HG03097 (cell line): ENCODE measurements at regions not wholly inside any gene's neighbourhood (a gene's known extent, or its start where the extent isn't known, plus 50 kb on each side); places are given as distances from the start of the nearest gene placed in this dataset.

ENCODE experiments used
- ATAC-seq: cut with Tn5 transposase; IDR thresholded peaks from one replicate; pipeline ENCODE4 v1.9.1; 2021; ENCODE audit not compliant: unreplicated experiment, low FRiP score

DNA sequence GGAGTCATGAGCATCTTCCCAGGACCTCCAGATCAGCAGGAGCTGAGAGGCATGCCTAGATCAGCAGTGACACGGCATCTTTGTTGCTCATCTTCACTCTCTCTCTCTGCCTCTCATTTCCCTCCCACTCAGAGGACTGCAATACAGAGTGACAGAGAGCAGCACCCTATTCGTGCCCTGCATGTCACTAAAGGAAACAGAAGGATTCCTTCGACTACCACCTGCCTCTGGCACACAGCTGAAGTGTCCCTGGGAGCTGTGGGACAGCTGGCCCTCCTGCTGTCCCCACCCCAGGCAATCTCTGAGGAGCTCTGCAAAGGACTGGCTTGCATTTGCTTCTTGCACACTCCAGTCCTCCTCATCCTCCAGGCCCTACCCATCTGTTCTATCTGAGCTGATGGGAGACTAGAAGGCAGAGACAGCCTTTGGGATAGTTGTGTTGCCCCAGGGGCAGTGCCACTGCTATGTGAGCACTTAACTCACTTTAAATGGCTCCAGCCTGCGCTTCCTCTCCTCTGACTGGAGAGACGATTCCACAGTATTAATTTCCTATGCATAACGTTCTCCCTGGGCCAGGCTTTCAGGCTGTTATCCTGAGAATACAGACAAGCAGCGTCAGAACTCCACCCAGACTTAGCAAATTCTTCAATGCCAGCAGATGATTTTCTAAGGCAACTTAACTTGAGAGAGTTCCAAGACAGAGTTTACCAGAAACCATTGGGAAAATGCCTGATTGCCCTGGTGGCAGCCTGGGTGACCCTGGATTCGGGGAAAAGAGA is 167.6 kb upstream of the MAP1B start:
- no peak for ATAC-seq

- ATAC-seq = no peak
Measured at GRCh38 chr5:71943874-71944273, 163.4 kb upstream of the MAP1B start.

DNA sequence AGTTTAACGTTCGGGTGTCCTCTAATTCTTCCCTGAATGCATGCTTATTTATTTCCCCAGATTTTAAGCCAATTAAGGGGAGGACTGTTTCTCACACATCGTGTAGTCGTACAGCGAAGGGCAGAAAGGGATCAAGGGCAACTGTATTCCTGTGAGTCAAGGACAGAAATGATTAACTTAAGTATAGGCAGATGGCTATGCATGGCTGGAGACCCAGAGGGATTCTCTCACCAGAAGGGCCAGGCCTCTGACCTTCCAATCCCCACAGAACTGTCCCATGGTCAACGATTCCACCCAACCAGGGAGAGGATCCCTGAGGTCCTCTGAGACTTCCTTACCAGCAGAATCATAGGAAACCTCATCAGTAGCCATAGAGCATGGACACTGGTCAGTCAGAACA is 161.8 kb upstream of the MAP1B start:
- no peak for ATAC-seq

GRCh38 chr5:71946343-71947030 is 160.8 kb upstream of the MAP1B start:
- ATAC-seq = no peak

- ATAC-seq = no peak
Measured at GRCh38 chr5:71948206-71948605, 159.1 kb upstream of the MAP1B start.

- no peak for ATAC-seq
Measured at GRCh38 chr5:71949772-71950171, 157.5 kb upstream of the MAP1B start.

DNA sequence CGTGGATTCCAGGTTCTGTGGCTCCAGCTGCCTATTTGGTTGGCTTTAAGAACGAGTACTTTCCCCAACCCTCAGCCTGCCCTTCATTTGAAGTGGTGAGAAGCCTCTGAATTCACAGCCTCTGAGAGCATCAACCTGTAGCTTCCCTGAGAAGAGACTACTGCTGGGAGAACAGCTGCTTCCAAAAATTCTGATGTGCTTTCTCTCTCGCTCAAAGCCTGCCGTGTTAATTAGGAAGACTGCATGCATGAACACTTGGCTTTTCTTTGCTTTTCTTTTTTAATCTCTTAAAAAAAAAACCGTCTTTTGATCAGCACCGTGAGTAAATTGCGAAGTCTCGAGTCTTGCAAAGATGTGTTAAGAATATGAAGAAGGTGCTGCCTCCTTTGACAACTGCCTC is 153.4 kb upstream of the MAP1B start:
- no peak for ATAC-seq

GRCh38 chr5:71954329-71954728 is 152.9 kb upstream of the MAP1B start:
- ATAC-seq = no peak

DNA sequence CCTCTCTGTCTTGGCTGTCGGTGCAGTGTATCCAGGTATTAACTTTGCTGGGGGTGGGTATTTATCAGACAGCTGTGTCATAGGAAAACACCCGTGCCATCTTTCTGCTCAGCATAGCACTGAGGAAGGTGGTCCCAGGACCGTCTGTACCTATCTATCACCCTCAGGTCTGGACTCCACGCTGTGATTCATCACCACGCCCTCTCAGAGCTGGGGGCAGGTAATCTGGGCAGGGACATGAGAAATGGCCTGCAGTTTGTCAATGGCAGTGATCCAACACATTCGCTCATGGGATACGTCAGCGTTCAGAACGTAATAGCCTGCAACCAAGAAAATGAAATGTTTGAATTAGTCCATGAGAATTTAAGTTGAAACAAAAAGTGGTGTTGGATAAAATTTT is 151.6 kb upstream of the MAP1B start:
- ATAC-seq = no peak

GRCh38 chr5:71957292-71957898 is 149.9 kb upstream of the MAP1B start:
- ATAC-seq = no peak

DNA sequence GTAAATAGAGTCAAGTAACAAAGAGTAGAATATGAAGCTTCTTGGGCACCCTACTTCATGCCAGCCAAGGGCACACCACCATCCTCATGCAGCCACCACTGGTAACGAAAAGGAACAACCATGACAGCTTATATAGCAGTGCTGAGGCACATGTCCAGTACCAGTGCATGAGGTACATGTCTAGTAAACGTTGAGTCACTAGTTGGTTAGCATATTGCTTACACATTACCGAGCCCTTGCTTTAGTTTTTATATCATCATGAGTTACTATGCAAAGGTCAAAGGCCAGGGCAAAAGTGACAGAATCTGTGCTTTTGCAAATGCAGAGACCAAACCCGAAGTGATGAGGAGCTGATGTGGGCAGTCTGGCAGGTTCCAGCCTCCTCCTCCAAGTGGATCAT is 147.1 kb upstream of the MAP1B start:
- ATAC-seq = no peak

DNA sequence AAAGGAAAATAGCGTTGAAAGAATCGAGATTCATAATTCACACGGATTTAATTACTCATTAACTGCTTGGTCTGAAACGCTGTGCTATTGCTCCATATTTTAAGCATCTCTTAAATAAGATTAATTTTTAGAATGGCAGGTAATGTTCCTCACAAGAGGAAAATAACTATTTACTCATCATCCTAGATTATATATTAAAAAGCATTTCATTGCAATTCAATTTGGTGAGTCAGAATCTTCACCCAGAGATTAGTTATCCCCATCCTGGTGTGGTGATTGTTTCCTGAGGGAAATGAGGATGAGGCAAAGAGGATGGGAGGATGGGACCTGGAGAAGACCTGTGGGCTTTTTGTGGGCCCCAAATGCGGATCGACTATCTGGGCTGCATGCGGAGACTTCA is 145.5 kb upstream of the MAP1B start:
- ATAC-seq = no peak

GRCh38 chr5:71969460-71969859 is 137.8 kb upstream of the MAP1B start:
- ATAC-seq = no peak

DNA sequence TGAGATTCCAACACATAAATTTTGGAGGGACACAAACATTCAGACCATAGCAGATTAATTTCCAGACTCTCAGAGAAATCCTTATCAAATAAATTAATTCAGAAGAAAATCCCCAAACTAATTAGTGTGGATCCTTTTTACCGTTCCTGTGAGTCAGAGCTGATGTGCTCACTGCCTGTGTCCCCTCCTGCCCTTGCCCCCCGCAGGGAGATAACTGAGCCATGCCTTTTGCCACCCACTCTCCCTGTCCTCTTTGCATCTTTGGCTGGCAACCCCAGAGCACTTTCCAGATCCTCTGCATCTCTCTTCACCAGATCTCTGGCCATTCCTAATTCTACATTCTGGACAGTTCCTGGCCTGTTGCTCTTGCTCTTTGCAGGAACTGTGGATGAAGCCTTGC is 135.4 kb upstream of the MAP1B start:
- no peak for ATAC-seq

- ATAC-seq = no peak
Measured at GRCh38 chr5:71972777-71973473, 134.3 kb upstream of the MAP1B start.

DNA sequence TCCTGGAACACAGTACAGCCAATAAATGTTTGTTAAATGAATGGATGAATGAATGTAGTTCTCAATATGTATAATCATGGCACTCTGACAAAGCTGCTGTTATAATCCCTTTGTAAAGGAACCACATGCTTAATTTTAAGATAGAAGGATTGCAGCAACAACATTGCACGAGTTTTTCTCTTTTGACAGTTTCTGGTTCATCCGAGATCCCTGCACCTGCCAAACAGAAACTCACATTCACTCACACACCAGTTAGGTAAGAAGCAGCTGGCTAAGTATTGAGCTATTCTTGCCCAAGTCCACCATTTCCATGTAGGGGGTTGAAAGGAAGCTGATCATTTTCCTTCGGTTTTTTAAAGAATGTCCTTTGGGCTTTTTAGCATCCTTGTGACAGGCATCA is 133.7 kb upstream of the MAP1B start:
- ATAC-seq = no peak

- ATAC-seq = no peak
Measured at GRCh38 chr5:71974165-71974564, 133.1 kb upstream of the MAP1B start.

GRCh38 chr5:71974622-71975021 is 132.7 kb upstream of the MAP1B start:
- no peak for ATAC-seq

GRCh38 chr5:71976449-71976848 is 130.8 kb upstream of the MAP1B start:
- no peak for ATAC-seq

DNA sequence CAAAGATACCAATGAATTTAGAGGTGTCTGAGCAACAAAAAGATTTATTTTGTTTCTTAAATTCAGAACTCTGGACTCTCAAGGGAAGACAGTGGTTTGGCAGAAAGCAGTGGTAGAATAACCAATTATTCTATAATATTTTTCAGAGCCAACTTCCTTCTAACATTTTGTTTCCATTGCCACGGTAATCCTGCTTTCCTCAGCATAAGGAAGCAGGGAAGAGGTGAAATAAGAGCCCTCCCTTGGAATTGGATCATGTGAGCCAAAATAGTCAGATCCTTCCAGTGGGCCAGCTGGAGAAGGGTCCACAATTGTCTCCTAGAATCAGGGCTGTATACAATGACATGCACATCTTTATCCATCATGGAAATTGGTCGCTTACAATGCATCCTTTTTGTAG is 130.0 kb upstream of the MAP1B start:
- ATAC-seq = no peak

DNA sequence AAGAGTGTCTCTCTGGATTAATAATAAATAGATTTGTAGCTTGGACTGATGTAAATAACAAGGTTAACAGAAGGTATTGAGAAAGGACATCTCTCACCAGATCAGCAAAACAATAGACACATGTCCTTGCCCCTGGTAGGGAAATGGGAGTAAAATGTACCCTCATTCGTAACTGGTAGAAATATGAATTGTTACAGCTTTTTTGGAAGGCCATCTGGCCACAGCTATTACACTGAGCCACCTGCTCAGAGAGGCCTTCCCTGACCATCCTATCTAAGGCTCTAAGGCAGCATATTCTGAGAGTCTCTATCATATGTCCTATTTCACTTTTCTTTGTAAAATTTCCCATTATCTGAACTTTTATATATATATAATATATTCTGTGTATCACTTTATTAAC is 129.1 kb upstream of the MAP1B start:
- no peak for ATAC-seq
